SJSA1 (cell line): ENCODE measurements at regions not wholly inside any gene's neighbourhood (a gene's known extent, or its start where the extent isn't known, plus 50 kb on each side); places are given as distances from the start of the nearest gene placed in this dataset.

Experiments
- DNase-seq, 2 experiments: peaks; one replicate each; pipeline ENCODE4 v3.0.0-alpha.2; 2015 to 2020; ENCODE audit warnings: low spot score in 2 of 2, low read depth in 1 of 2
- H3K27ac ChIP-seq: fragments of 250-450 bp; sonication (Bioruptor Pico); 2 replicates; pipeline ENCODE4 v1.5.1; 2020; ENCODE audit warnings: mild to moderate bottlenecking, moderate library complexity
- H3K27me3 ChIP-seq: fragments of 250-450 bp; sonication (Bioruptor Pico); replicated peaks from 2 replicates; pipeline ENCODE4 v1.5.1; 2020; ENCODE audit warnings: mild to moderate bottlenecking, moderate library complexity
- H3K36me3 ChIP-seq: fragments of 250-450 bp; sonication (Bioruptor Pico); 2 replicates; pipeline ENCODE4 v1.5.1; 2020; ENCODE audit warnings: mild to moderate bottlenecking
- H3K4me1 ChIP-seq: fragments of 250-450 bp; sonication (Bioruptor Pico); replicated peaks from 2 replicates; pipeline ENCODE4 v1.6.1; 2021; ENCODE audit warnings: mild to moderate bottlenecking
- H3K4me3 ChIP-seq: fragments of 250-450 bp; sonication (Bioruptor Pico); 2 replicates; pipeline ENCODE4 v1.5.1; 2020; ENCODE audit warnings: mild to moderate bottlenecking
- H3K9me3 ChIP-seq: fragments of 250-450 bp; sonication (Bioruptor Pico); replicated peaks from 2 replicates; pipeline ENCODE4 v1.5.1; 2020; ENCODE audit warnings: mild to moderate bottlenecking

DNA sequence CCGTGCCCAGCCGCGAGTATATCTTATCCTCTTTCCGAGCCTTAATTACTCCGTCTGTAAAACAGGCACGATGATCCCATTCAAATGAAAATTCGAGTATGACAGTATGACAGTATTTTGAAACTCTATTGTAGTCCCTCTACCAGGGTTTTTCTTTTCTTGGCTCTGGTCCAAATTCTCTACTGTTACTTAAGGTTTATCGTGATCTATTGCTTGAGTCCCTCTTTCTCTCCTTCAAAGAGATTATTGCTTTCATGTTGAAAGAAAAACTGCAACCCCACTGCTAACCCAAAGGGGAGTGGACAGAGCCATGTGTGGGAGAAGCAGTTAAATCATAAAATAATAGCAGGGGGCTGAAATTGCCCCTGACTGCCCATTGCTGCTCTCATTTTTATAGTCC lies 1156.6 kb upstream of the AUTS2 start:
- H3K4me3 ChIP-seq: no peak overlapping the region
- H3K4me1 ChIP-seq: no peaks in the 10 kb centered on the region
- H3K27ac ChIP-seq: no peak overlapping the region
- no peaks in the 10 kb centered on the region for H3K36me3 ChIP-seq
- no peak for DNase-seq
- H3K27me3 ChIP-seq: no peaks in the 10 kb centered on the region
- H3K9me3 ChIP-seq: no peaks in the 10 kb centered on the region; the same call in 1 of the 2 replicates

DNA sequence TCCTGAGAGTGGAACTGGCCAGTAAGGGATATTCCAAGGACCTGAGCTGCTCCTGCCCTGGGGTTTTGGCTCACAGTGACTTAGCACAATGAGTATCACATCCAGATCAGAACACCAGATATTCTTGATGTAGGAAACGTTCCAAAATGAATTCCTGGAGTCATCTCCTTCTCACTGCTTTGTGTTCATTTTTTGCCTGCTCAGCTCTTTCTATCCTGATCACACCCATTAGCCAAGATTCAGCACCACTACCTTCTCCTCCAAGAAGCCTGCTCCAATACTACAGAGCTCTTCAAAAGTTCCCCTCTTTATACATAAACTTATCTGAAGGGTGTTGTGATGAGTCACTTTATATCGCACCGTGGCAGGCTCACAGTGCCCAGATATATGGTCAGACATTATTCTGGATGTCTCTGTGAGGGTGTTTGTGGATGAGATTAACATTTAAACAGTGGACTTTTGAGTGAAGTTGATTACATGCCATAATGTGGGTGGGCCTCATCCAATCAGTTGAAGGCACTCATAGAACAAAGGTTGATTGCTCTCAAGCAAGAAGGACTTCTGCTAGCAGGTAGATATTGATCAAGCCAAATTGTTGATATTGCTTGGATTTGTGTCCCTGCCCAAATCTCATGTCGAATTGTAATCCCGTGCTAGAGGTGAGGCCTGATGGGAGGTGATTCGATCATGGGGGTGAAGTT lies 1155.2 kb upstream of the AUTS2 start:
- no peak for DNase-seq
- H3K4me1 ChIP-seq: no peaks in the 10 kb centered on the region
- H3K9me3 ChIP-seq: no peaks in the 10 kb centered on the region; the same call in none of the 2 replicates
- no peak overlapping the region for H3K27ac ChIP-seq
- no peaks in the 10 kb centered on the region for H3K36me3 ChIP-seq
- H3K4me3 ChIP-seq: no peak overlapping the region
- H3K27me3 ChIP-seq: no peaks in the 10 kb centered on the region

DNA sequence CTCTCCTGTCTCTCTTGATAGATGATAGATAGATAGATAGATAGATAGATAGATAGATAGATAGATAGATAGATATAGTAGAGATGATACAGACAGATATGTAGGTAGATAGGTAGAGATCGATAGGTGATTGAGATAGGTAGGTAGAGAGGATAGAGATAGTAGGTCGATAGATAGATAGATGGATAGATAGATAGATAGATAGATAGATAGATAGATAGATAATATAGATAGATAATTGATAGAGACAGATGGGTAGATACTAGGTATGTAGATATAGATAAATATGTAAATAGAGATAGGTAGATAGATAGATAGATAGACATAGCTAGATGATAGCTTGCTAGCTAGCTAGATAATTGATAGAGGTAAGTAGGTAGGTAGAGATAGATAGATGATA lies 1154.2 kb upstream of the AUTS2 start:
- DNase-seq: no peak
- no peaks in the 10 kb centered on the region for H3K36me3 ChIP-seq
- no peaks in the 10 kb centered on the region for H3K27me3 ChIP-seq
- no peaks in the 10 kb centered on the region; the same call in none of the 2 replicates for H3K9me3 ChIP-seq
- no peak overlapping the region for H3K27ac ChIP-seq
- no peak overlapping the region for H3K4me3 ChIP-seq
- H3K4me1 ChIP-seq: no peaks in the 10 kb centered on the region

- Histone ChIP-seq H3K27ac (no peak overlapping the region), H3K36me3 (no peaks in the 10 kb centered on the region), H3K4me3 (no peak overlapping the region), H3K27me3 (no peaks in the 10 kb centered on the region), H3K4me1 (no peaks in the 10 kb centered on the region), H3K9me3 (no peaks in the 10 kb centered on the region; the same call in 1 of the 2 replicates)
- DNase-seq: no peak
These were observed 1153.3 kb upstream of the AUTS2 start for GRCh38 chr7:68444956-68445355.

DNA sequence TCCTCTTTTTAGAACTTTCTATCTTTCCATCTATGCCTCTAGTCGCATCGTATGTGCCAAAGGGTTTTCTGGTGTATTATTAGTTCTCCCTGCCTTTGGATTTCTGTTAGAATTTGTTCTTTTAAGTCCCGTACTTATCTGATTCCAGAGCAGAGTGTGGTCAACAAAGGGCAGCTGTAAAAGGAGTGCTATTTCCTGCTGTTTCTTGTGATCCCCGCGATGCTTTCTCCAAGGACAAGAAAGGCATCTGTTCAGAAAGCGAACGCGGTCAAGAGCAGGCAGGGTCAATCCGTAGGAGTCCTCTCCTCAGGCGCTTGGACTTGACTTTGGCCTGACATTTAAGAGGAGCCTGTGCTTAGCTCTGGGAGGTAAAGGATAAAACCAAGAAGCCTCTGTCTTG lies 1152.1 kb upstream of the AUTS2 start:
- no peak for DNase-seq

GRCh38 chr7:68449099-68449498 lies 1149.2 kb upstream of the AUTS2 start:
- H3K36me3 ChIP-seq: no peaks in the 10 kb centered on the region

More for the DNA sequence above, 1152.1 kb upstream of the AUTS2 start:
- Histone ChIP-seq H3K4me3 (no peak overlapping the region), H3K27me3 (no peaks in the 10 kb centered on the region), H3K27ac (no peak overlapping the region), H3K9me3 (no peaks in the 10 kb centered on the region; the same call in 1 of the 2 replicates), H3K36me3 (no peaks in the 10 kb centered on the region), H3K4me1 (no peaks in the 10 kb centered on the region)

GRCh38 chr7:68449816-68450215 lies 1148.5 kb upstream of the AUTS2 start:
- H3K4me3 ChIP-seq: no peak overlapping the region
- H3K27ac ChIP-seq: no peak overlapping the region
- no peaks in the 10 kb centered on the region for H3K4me1 ChIP-seq
- no peaks in the 10 kb centered on the region; the same call in 1 of the 2 replicates for H3K9me3 ChIP-seq
- no peaks in the 10 kb centered on the region for H3K27me3 ChIP-seq
- no peaks in the 10 kb centered on the region for H3K36me3 ChIP-seq
- DNase-seq: no peak

More at GRCh38 chr7:68449099-68449498, 1149.2 kb upstream of the AUTS2 start:
- H3K27ac ChIP-seq: no peak overlapping the region
- DNase-seq: no peak
- no peaks in the 10 kb centered on the region; the same call in 1 of the 2 replicates for H3K9me3 ChIP-seq
- no peak overlapping the region for H3K4me3 ChIP-seq
- H3K27me3 ChIP-seq: no peaks in the 10 kb centered on the region
- H3K4me1 ChIP-seq: no peaks in the 10 kb centered on the region

DNA sequence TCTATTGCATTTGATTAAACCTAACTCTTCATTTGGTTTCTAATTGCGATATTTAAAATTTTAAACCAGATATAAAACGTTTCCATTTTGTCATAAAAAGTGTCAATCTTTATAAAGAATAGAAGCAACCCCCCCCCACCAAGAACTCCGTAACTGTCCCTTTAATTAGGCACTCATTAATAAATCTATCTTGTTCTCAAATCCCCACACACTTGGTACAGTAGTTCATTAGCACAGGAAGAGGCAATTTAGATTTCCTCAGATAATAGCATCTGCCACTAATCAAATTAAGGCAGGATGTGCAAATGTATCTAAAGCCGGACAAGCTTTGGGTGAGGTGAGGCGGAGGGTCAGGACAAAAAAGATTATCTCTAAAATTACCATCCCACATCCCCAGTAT lies 1143.3 kb upstream of the AUTS2 start:
- Histone ChIP-seq H3K27me3 (no peaks in the 10 kb centered on the region), H3K9me3 (no peaks in the 10 kb centered on the region), H3K36me3 (no peaks in the 10 kb centered on the region), H3K4me3 (no peak overlapping the region), H3K27ac (no peak overlapping the region), H3K4me1 (no peaks in the 10 kb centered on the region)
- no peak for DNase-seq

DNA sequence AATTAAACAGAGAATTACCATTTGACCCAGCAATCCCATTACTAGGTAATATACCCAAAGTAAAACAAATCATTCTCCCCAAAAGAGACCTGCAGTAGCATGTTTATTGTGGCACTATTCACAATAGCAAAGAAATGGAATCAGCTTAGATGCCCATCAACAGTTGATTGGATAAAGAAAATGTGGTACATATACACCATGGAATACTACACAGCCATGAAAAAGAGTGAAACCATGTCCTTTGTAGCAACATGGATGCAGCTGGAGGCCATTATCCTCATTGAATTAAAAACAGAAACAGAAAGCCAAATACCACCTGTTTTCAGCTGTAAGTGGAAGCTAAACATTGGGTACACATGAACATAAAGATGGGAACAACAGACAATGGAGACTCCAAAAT lies 1141.8 kb upstream of the AUTS2 start:
- Histone ChIP-seq H3K9me3 (no peaks in the 10 kb centered on the region), H3K36me3 (no peaks in the 10 kb centered on the region), H3K27me3 (no peaks in the 10 kb centered on the region), H3K4me1 (no peaks in the 10 kb centered on the region), H3K4me3 (no peak overlapping the region), H3K27ac (no peak overlapping the region)
- DNase-seq: no peak

- H3K36me3 ChIP-seq: no peaks in the 10 kb centered on the region
- H3K9me3 ChIP-seq: no peaks in the 10 kb centered on the region
- H3K4me1 ChIP-seq: no peaks in the 10 kb centered on the region
- no peak overlapping the region for H3K27ac ChIP-seq
- H3K27me3 ChIP-seq: no peaks in the 10 kb centered on the region
- H3K4me3 ChIP-seq: no peak overlapping the region
- no peak for DNase-seq
These were observed 1140.8 kb upstream of the AUTS2 start for GRCh38 chr7:68457481-68457880.

- H3K4me3 ChIP-seq: no peak overlapping the region
- DNase-seq: no peak
- H3K27ac ChIP-seq: no peak overlapping the region
- H3K36me3 ChIP-seq: no peaks in the 10 kb centered on the region
- H3K9me3 ChIP-seq: no peaks in the 10 kb centered on the region
- no peaks in the 10 kb centered on the region for H3K27me3 ChIP-seq
- H3K4me1 ChIP-seq: no peaks in the 10 kb centered on the region
These were observed 1140.0 kb upstream of the AUTS2 start for GRCh38 chr7:68458010-68458908.

DNA sequence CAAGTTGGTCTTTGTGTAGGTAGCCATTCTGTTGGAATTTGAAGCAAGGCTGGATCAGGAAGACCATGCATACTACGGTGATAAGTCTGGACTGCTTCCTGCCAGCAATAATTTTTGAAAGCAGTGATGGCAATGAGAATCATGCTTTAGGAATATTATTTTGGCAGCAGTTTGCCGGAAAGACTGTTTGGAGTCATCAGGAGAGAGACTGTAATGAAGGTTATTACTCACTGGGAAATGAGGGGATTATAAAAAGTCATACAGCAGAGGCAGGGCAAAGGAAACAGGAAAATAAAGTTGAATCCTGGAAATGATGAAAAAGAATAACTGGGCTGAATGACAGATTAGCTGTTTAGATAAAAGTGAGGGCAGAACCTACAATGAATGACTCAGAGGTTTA lies 1136.8 kb upstream of the AUTS2 start:
- no peak for DNase-seq
- Histone ChIP-seq H3K4me3 (no peak overlapping the region), H3K27me3 (no peaks in the 10 kb centered on the region), H3K27ac (no peak overlapping the region), H3K4me1 (no peaks in the 10 kb centered on the region), H3K36me3 (no peaks in the 10 kb centered on the region), H3K9me3 (no peaks in the 10 kb centered on the region)

DNA sequence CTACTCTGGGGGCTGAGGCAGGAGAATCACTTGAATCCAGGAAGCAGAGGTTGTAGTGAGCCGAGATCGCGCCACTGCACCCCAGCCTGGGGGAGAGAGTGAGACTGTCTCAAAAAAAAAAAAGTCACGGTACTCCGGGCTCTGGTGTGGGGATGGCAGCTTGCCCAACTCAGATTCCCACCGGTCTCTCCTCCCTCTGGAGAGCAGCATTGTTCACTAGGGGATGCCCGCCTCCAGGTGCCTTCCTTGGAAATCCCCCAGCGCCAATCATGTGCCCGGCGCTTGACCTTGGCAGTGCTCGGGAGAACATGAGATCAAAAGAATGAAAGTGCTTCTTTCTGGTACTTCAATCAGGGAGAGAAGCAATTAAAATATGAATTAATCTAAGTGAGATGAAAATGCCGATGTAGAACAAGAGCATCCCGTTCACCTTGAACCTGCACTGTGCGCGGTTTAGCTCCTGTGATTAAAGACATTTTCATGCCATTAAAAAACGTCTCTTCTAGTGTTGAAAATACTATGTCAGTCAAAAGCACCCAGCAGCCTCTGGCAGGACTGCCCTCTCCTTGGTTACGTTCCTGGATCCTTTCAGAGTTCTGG lies 1127.3 kb upstream of the AUTS2 start:
- Histone ChIP-seq H3K36me3 (no peaks in the 10 kb centered on the region), H3K27ac (no peak overlapping the region), H3K4me1 (no peaks in the 10 kb centered on the region), H3K4me3 (no peak overlapping the region), H3K9me3 (no peaks in the 10 kb centered on the region), H3K27me3 (no peaks in the 10 kb centered on the region)
- no peak for DNase-seq

DNA sequence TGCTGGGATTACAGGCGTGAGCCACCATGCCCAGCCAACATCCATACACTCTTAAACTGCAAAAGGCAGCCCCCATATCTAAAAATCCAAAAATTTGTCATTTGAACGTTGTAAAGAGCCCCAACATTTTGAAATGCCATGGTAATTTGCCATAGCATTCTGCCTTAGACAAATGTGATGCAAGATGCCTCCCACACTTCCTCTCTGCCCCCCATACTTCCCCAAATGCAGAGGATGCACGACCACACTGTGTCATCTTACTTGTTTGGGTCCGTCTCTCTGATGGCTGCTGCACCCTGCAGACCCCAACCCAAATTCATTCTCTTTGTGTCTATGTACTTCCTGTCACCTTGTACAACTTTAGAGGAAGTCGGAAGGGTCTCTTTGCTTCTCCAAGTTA lies 1125.6 kb upstream of the AUTS2 start:
- no peak overlapping the region for H3K4me3 ChIP-seq
- H3K27me3 ChIP-seq: no peaks in the 10 kb centered on the region
- no peaks in the 10 kb centered on the region for H3K36me3 ChIP-seq
- no peak for DNase-seq
- H3K27ac ChIP-seq: no peak overlapping the region
- no peaks in the 10 kb centered on the region for H3K9me3 ChIP-seq
- H3K4me1 ChIP-seq: no peaks in the 10 kb centered on the region
